PFSK-1 (cell line): ENCODE measurements at regions not wholly inside any gene's neighbourhood (a gene's known extent, or its start where the extent isn't known, plus 50 kb on each side); places are given as distances from the start of the nearest gene placed in this dataset.

ENCODE experiments used
- POLR2AphosphoS5 ChIP-seq: IDR thresholded peaks from 2 replicates; pipeline ENCODE4 v1.6.1; 2012; ENCODE audit warnings: low read depth, mild to moderate bottlenecking, control low read depth, low read length, moderate library complexity
- REST ChIP-seq, 2 experiments: IDR thresholded peaks; 2 replicates each; pipeline versions ENCODE4 v1.6.1 to v1.8.0; 2011 to 2012; ENCODE audit warnings: low read depth in 2 of 2, low read length in 2 of 2, control low read depth in 1 of 2, inconsistent platforms in 1 of 2, mild to moderate bottlenecking in 1 of 2, moderate library complexity in 1 of 2; ENCODE audit not compliant: insufficient read depth in 1 of 2

DNA sequence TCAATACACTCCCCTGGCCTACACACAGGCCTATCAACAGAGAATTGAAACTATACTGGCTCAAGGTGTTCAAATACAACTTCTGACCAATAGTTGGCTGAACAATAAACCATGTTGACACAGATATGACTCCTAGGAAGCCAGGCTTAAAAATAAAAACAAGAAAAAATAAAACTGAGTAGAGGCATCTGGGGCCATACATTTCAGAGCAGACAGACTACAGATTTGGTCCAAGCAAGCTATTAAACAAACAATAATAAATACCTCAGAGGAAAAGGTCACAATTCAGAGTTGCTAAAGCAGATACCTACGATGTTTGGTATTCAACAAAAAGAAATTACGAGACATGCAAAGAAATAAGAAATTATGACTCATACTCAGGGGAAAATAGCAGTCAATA lies 132.8 kb upstream of the ACVR2A start:
- no peak for TF ChIP-seq REST (IDR thresholded peaks at IDR 0.05; ENCODE audit: insufficient read depth in 1 of 2, low read depth in 2 of 2, low read length in 2 of 2)
- TF ChIP-seq POLR2AphosphoS5 = no peak
